GM12875 (cell line): ENCODE measurements at regions not wholly inside any gene's neighbourhood (a gene's known extent, or its start where the extent isn't known, plus 50 kb on each side); places are given as distances from the start of the nearest gene placed in this dataset.

Experiments used
- H3K4me3 ChIP-seq: one replicate; pipeline ENCODE4 v1.5.1; 2011; ENCODE audit warnings: low read depth, low read length, control low read depth
- TF ChIP-seq, protein P1 (sequence below): IDR thresholded peaks from 2 replicates; pipeline ENCODE4 v1.5.1; 2011; ENCODE audit warnings: low read depth, mild to moderate bottlenecking, control low read depth, inconsistent platforms, low read length, moderate library complexity, borderline replicate concordance; ENCODE audit not compliant: insufficient read depth

GRCh38 chr4:117773064-117773936 is 261.0 kb upstream of the NDST3 start:
- H3K4me3 ChIP-seq, result no peak overlapping the region
- TF ChIP-seq, protein P1, sequence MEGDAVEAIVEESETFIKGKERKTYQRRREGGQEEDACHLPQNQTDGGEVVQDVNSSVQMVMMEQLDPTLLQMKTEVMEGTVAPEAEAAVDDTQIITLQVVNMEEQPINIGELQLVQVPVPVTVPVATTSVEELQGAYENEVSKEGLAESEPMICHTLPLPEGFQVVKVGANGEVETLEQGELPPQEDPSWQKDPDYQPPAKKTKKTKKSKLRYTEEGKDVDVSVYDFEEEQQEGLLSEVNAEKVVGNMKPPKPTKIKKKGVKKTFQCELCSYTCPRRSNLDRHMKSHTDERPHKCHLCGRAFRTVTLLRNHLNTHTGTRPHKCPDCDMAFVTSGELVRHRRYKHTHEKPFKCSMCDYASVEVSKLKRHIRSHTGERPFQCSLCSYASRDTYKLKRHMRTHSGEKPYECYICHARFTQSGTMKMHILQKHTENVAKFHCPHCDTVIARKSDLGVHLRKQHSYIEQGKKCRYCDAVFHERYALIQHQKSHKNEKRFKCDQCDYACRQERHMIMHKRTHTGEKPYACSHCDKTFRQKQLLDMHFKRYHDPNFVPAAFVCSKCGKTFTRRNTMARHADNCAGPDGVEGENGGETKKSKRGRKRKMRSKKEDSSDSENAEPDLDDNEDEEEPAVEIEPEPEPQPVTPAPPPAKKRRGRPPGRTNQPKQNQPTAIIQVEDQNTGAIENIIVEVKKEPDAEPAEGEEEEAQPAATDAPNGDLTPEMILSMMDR, result no peak

DNA sequence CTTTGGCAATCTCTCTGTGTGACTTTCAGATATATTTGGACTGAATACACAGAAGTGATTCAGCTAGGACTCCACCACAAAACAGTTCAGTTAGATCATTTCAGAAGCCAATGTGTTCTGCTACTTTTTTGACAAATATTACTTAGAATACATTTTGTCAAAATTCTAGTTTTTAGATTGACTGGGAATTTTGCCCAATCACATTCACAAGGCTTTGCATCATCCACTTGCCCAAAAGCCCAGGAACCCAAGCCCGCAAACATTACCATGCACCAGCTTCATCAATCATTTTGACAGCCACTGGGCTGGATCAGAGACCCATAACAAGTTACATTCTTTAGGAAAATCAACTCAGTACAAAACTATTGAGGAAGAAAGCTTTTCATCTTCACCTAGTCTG is 256.6 kb upstream of the NDST3 start:
- TF ChIP-seq, protein P1, result no peak

GRCh38 chr4:117783716-117784115 is 250.6 kb upstream of the NDST3 start:
- H3K4me3 ChIP-seq, result no peak overlapping the region
- TF ChIP-seq, protein P1, result no peak

More for the DNA sequence above, 256.6 kb upstream of the NDST3 start:
- no peak overlapping the region for H3K4me3 ChIP-seq

GRCh38 chr4:117784266-117784665 is 250.0 kb upstream of the NDST3 start:
- TF ChIP-seq, protein P1, result no peak
- no peak overlapping the region for H3K4me3 ChIP-seq

- TF ChIP-seq, protein P1, result no peak
- no peak overlapping the region for H3K4me3 ChIP-seq
Observed at GRCh38 chr4:117786566-117786965, 247.7 kb upstream of the NDST3 start.

GRCh38 chr4:117793845-117794480 is 240.3 kb upstream of the NDST3 start:
- TF ChIP-seq, protein P1, result no peak
- H3K4me3 ChIP-seq, result no peak overlapping the region

- no peak overlapping the region for H3K4me3 ChIP-seq
- TF ChIP-seq, protein P1, result no peak
Observed at GRCh38 chr4:117796677-117797076, 237.6 kb upstream of the NDST3 start.
